ENCODE measurements at regions not wholly inside any gene's neighbourhood (a gene's known extent, or its start where the extent isn't known, plus 50 kb on each side); places are given as distances from the start of the nearest gene placed in this dataset.

DNA sequence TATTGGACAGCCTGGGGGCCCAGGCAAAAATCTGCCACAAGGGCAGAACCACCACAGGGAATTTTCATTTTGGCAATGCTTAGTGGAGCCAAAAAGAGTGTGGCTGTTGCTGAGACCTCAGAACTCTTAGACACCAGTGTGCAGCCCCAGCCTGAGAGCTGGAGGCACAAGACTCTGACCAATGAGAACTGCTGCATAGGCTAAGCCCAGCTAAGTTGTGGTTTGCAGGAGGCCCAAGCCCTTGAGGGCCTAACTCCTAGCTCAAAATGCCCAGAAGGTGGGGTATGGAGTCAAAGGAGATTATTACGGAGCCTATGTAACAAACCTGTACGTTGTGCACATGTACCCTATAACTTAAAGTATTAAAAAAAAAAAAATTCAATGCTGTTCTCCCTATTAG, 296.7 kb downstream of the TRAM1L1 start:
- no peak for DNase-seq (ENCODE audit: insufficient read length, low spot score, missing footprints)
- no peaks in the 10 kb centered on the region for H3K79me2 ChIP-seq (ENCODE audit: insufficient read depth, low read length)
- TF ChIP-seq, protein P1, sequence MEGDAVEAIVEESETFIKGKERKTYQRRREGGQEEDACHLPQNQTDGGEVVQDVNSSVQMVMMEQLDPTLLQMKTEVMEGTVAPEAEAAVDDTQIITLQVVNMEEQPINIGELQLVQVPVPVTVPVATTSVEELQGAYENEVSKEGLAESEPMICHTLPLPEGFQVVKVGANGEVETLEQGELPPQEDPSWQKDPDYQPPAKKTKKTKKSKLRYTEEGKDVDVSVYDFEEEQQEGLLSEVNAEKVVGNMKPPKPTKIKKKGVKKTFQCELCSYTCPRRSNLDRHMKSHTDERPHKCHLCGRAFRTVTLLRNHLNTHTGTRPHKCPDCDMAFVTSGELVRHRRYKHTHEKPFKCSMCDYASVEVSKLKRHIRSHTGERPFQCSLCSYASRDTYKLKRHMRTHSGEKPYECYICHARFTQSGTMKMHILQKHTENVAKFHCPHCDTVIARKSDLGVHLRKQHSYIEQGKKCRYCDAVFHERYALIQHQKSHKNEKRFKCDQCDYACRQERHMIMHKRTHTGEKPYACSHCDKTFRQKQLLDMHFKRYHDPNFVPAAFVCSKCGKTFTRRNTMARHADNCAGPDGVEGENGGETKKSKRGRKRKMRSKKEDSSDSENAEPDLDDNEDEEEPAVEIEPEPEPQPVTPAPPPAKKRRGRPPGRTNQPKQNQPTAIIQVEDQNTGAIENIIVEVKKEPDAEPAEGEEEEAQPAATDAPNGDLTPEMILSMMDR (IDR thresholded peaks at IDR 0.05; ENCODE audit: extremely low read depth, low read depth, low read length): no peak
- no peak overlapping the region for H3K27ac ChIP-seq (ENCODE audit: low read depth, low read length)
- H3K36me3 ChIP-seq (ENCODE audit: insufficient read depth, low read length): no peaks in the 10 kb centered on the region
- H3K4me1 ChIP-seq (ENCODE audit: insufficient read depth, low read length): no peaks in the 10 kb centered on the region
- no peak overlapping the region for H2AFZ ChIP-seq (ENCODE audit: low read length)
- H4K20me1 ChIP-seq (ENCODE audit: insufficient read depth, low read length): no peaks in the 10 kb centered on the region
- H3K9me3 ChIP-seq (ENCODE audit: low read depth, low read length): no peaks in the 10 kb centered on the region
- H3K27me3 ChIP-seq (ENCODE audit: insufficient read depth, low read length): no peaks in the 10 kb centered on the region
- no peak overlapping the region for H3K4me3 ChIP-seq (ENCODE audit: insufficient read depth, low read length)
- no peak overlapping the region for H3K4me2 ChIP-seq (ENCODE audit: insufficient read depth, low read length)

DNA sequence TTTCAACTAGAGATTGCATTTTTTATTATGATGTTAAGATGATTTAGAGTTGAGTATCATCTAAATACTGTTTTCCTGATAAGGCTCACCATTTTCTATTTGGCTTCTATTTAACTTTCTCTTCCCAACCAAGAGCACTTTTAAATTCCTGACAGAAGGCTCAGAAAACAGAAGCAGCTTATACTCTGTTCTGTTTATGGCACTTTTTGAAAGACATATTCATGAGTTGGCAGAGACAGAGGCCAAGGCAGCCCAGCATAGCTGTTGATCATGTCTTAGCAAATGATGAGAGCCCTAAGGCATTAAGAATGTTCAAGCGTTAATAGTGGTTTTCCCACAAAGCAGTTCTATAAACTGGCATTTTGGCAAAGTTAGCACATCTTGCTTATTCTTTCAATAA, 330.3 kb downstream of the TRAM1L1 start:
- Histone ChIP-seq H3K79me2 (ENCODE audit: insufficient read depth, low read length) (no peaks in the 10 kb centered on the region), H3K9me3 (ENCODE audit: low read depth, low read length) (peaks cover 2% of the 10 kb centered on the region), H3K36me3 (ENCODE audit: insufficient read depth, low read length) (no peaks in the 10 kb centered on the region), H3K27ac (ENCODE audit: low read depth, low read length) (no peak overlapping the region), H3K4me3 (ENCODE audit: insufficient read depth, low read length) (no peak overlapping the region), H3K4me1 (ENCODE audit: insufficient read depth, low read length) (no peaks in the 10 kb centered on the region), H3K27me3 (ENCODE audit: insufficient read depth, low read length) (no peaks in the 10 kb centered on the region), H3K4me2 (ENCODE audit: insufficient read depth, low read length) (no peak overlapping the region), H2AFZ (ENCODE audit: low read length) (no peak overlapping the region), H4K20me1 (ENCODE audit: insufficient read depth, low read length) (no peaks in the 10 kb centered on the region)
- DNase-seq (ENCODE audit: insufficient read length, low spot score, missing footprints): no peak
- TF ChIP-seq, protein P1 (IDR thresholded peaks at IDR 0.05; ENCODE audit: extremely low read depth, low read depth, low read length): no peak

DNA sequence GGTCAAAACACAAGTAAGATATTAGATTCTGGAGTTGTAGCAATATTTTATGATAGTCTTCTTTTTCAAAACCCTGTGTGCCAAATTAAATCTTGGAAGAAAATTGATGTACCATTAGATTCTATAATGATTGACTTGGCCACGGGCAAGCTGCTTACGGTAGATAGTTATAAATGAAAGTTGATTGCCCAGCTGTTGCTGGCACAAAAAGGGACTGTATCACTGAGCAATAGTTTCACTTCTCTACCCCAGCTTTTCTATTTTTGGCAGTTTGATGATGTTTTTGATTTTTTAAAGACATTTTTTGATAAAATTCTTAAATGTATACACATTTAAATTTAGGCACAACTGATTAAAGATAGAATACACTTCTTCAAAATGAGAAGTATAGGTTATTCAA, 333.3 kb downstream of the TRAM1L1 start:
- H2AFZ ChIP-seq (ENCODE audit: low read length): no peak overlapping the region
- H3K36me3 ChIP-seq (ENCODE audit: insufficient read depth, low read length): no peaks in the 10 kb centered on the region
- TF ChIP-seq, protein P1 (IDR thresholded peaks at IDR 0.05; ENCODE audit: extremely low read depth, low read depth, low read length): no peak
- no peak overlapping the region for H3K4me2 ChIP-seq (ENCODE audit: insufficient read depth, low read length)
- no peaks in the 10 kb centered on the region for H3K27me3 ChIP-seq (ENCODE audit: insufficient read depth, low read length)
- no peaks in the 10 kb centered on the region for H3K79me2 ChIP-seq (ENCODE audit: insufficient read depth, low read length)
- DNase-seq (ENCODE audit: insufficient read length, low spot score, missing footprints): no peak
- no peaks in the 10 kb centered on the region for H4K20me1 ChIP-seq (ENCODE audit: insufficient read depth, low read length)
- H3K4me1 ChIP-seq (ENCODE audit: insufficient read depth, low read length): no peaks in the 10 kb centered on the region
- peaks cover 2% of the 10 kb centered on the region for H3K9me3 ChIP-seq (ENCODE audit: low read depth, low read length)
- no peak overlapping the region for H3K27ac ChIP-seq (ENCODE audit: low read depth, low read length)
- no peak overlapping the region for H3K4me3 ChIP-seq (ENCODE audit: insufficient read depth, low read length)

DNA sequence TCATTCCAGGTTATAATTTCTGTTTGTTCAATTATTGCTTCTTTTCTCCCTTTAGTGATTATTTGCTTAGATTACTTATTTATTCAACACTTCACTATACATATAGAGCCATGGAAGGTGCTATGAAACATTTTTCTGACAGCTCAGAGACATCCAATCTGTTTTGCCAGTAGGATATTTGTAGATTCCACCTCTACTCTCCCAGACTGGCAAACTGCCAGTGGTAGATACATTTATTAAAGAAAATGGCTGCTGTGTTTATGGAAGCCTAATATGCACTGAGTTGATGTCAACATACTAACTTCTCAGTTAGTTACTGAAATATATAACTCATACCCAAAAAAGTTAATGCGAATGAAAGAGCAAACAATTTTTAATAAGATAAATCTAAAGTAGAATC, 348.6 kb downstream of the TRAM1L1 start:
- Histone ChIP-seq H3K27me3 (ENCODE audit: insufficient read depth, low read length) (no peaks in the 10 kb centered on the region), H2AFZ (ENCODE audit: low read length) (no peak overlapping the region), H4K20me1 (ENCODE audit: insufficient read depth, low read length) (no peaks in the 10 kb centered on the region), H3K4me3 (ENCODE audit: insufficient read depth, low read length) (no peak overlapping the region), H3K9me3 (ENCODE audit: low read depth, low read length) (peaks cover 3% of the 10 kb centered on the region), H3K4me2 (ENCODE audit: insufficient read depth, low read length) (no peak overlapping the region), H3K4me1 (ENCODE audit: insufficient read depth, low read length) (no peaks in the 10 kb centered on the region), H3K27ac (ENCODE audit: low read depth, low read length) (no peak overlapping the region), H3K79me2 (ENCODE audit: insufficient read depth, low read length) (no peaks in the 10 kb centered on the region), H3K36me3 (ENCODE audit: insufficient read depth, low read length) (no peaks in the 10 kb centered on the region)
- TF ChIP-seq, protein P1 (IDR thresholded peaks at IDR 0.05; ENCODE audit: extremely low read depth, low read depth, low read length): no peak
- no peak for DNase-seq (ENCODE audit: insufficient read length, low spot score, missing footprints)

Data from osteoblast (primary cell).